ENCODE measurements at regions not wholly inside any gene's neighbourhood (a gene's known extent, or its start where the extent isn't known, plus 50 kb on each side); places are given as distances from the start of the nearest gene placed in this dataset.

GRCh38 chr10:123427165-123427786 is 238.9 kb upstream of the GPR26 start:
- 83 to 86% methylated on average over 13 of the region's 14 CpGs for WGBS, 2 experiments (ENCODE audit: insufficient coverage in 2 of 2)
- no peak overlapping the region for H3K27ac ChIP-seq (ENCODE audit: low read depth, low read length, severe bottlenecking)
- H3K4me3 ChIP-seq (ENCODE audit: extremely low read depth, insufficient read depth, low read length, poor library complexity, severe bottlenecking) = no peak overlapping the region
- no peaks in the 10 kb centered on the region for H3K4me1 ChIP-seq (ENCODE audit: control insufficient read depth, insufficient read depth, low read length, poor library complexity, severe bottlenecking)
- no peaks in the 10 kb centered on the region for H3K9me3 ChIP-seq (ENCODE audit: control insufficient read depth, low read length)
- no peaks in the 10 kb centered on the region for H3K36me3 ChIP-seq (ENCODE audit: control insufficient read depth, insufficient read depth, low read length)

- H3K27ac ChIP-seq (ENCODE audit: low read depth, low read length, severe bottlenecking) = no peak overlapping the region
- 88 to 97% methylated on average over 6 to 9 of the region's 11 CpGs for WGBS, 2 experiments (ENCODE audit: insufficient coverage in 2 of 2)
- H3K4me1 ChIP-seq (ENCODE audit: control insufficient read depth, insufficient read depth, low read length, poor library complexity, severe bottlenecking) = no peaks in the 10 kb centered on the region
- H3K36me3 ChIP-seq (ENCODE audit: control insufficient read depth, insufficient read depth, low read length) = no peaks in the 10 kb centered on the region
- no peak overlapping the region for H3K4me3 ChIP-seq (ENCODE audit: extremely low read depth, insufficient read depth, low read length, poor library complexity, severe bottlenecking)
- no peaks in the 10 kb centered on the region for H3K9me3 ChIP-seq (ENCODE audit: control insufficient read depth, low read length)
These were observed 237.8 kb upstream of the GPR26 start for GRCh38 chr10:123428391-123428790.

GRCh38 chr10:123429706-123430221 is 236.4 kb upstream of the GPR26 start:
- 72 to 84% methylated on average over 6 to 10 of the region's 14 CpGs for WGBS, 2 experiments (ENCODE audit: insufficient coverage in 2 of 2)
- Histone ChIP-seq H3K9me3 (ENCODE audit: control insufficient read depth, low read length) (no peaks in the 10 kb centered on the region), H3K4me3 (ENCODE audit: extremely low read depth, insufficient read depth, low read length, poor library complexity, severe bottlenecking) (no peak overlapping the region), H3K36me3 (ENCODE audit: control insufficient read depth, insufficient read depth, low read length) (no peaks in the 10 kb centered on the region), H3K4me1 (ENCODE audit: control insufficient read depth, insufficient read depth, low read length, poor library complexity, severe bottlenecking) (no peaks in the 10 kb centered on the region), H3K27ac (ENCODE audit: low read depth, low read length, severe bottlenecking) (no peak overlapping the region)

GRCh38 chr10:123433539-123433938 is 232.6 kb upstream of the GPR26 start:
- Histone ChIP-seq H3K4me1 (ENCODE audit: control insufficient read depth, insufficient read depth, low read length, poor library complexity, severe bottlenecking) (no peaks in the 10 kb centered on the region), H3K27ac (ENCODE audit: low read depth, low read length, severe bottlenecking) (no peak overlapping the region), H3K4me3 (ENCODE audit: extremely low read depth, insufficient read depth, low read length, poor library complexity, severe bottlenecking) (no peak overlapping the region), H3K36me3 (ENCODE audit: control insufficient read depth, insufficient read depth, low read length) (no peaks in the 10 kb centered on the region), H3K9me3 (ENCODE audit: control insufficient read depth, low read length) (no peaks in the 10 kb centered on the region)
- 96 to 100% methylated on average over 3 to 6 of the region's 6 CpGs for WGBS, 2 experiments (ENCODE audit: insufficient coverage in 2 of 2)

- no peaks in the 10 kb centered on the region for H3K9me3 ChIP-seq (ENCODE audit: control insufficient read depth, low read length)
- no peaks in the 10 kb centered on the region for H3K4me1 ChIP-seq (ENCODE audit: control insufficient read depth, insufficient read depth, low read length, poor library complexity, severe bottlenecking)
- H3K36me3 ChIP-seq (ENCODE audit: control insufficient read depth, insufficient read depth, low read length) = no peaks in the 10 kb centered on the region
- H3K27ac ChIP-seq (ENCODE audit: low read depth, low read length, severe bottlenecking) = no peak overlapping the region
- WGBS, 2 experiments (ENCODE audit: insufficient coverage in 2 of 2) = 93 to 95% methylated on average over 9 to 11 of the region's 15 CpGs
- no peak overlapping the region for H3K4me3 ChIP-seq (ENCODE audit: extremely low read depth, insufficient read depth, low read length, poor library complexity, severe bottlenecking)
These were observed 231.6 kb upstream of the GPR26 start for GRCh38 chr10:123434435-123435039.

- Histone ChIP-seq H3K27ac (ENCODE audit: low read depth, low read length, severe bottlenecking) (no peak overlapping the region), H3K9me3 (ENCODE audit: control insufficient read depth, low read length) (no peaks in the 10 kb centered on the region), H3K36me3 (ENCODE audit: control insufficient read depth, insufficient read depth, low read length) (no peaks in the 10 kb centered on the region), H3K4me1 (ENCODE audit: control insufficient read depth, insufficient read depth, low read length, poor library complexity, severe bottlenecking) (no peaks in the 10 kb centered on the region), H3K4me3 (ENCODE audit: extremely low read depth, insufficient read depth, low read length, poor library complexity, severe bottlenecking) (no peak overlapping the region)
- WGBS, 2 experiments (ENCODE audit: insufficient coverage in 2 of 2) = 75 to 88% methylated on average over 4 of the region's 4 CpGs
These were observed 223.3 kb upstream of the GPR26 start for GRCh38 chr10:123442901-123443300.

GRCh38 chr10:123443924-123444323 is 222.2 kb upstream of the GPR26 start:
- H3K4me1 ChIP-seq (ENCODE audit: control insufficient read depth, insufficient read depth, low read length, poor library complexity, severe bottlenecking) = no peaks in the 10 kb centered on the region
- no peak overlapping the region for H3K27ac ChIP-seq (ENCODE audit: low read depth, low read length, severe bottlenecking)
- H3K36me3 ChIP-seq (ENCODE audit: control insufficient read depth, insufficient read depth, low read length) = no peaks in the 10 kb centered on the region
- H3K9me3 ChIP-seq (ENCODE audit: control insufficient read depth, low read length) = no peaks in the 10 kb centered on the region
- H3K4me3 ChIP-seq (ENCODE audit: extremely low read depth, insufficient read depth, low read length, poor library complexity, severe bottlenecking) = no peak overlapping the region

GRCh38 chr10:123445261-123445775 is 220.8 kb upstream of the GPR26 start:
- H3K36me3 ChIP-seq (ENCODE audit: control insufficient read depth, insufficient read depth, low read length) = no peaks in the 10 kb centered on the region
- no peaks in the 10 kb centered on the region for H3K4me1 ChIP-seq (ENCODE audit: control insufficient read depth, insufficient read depth, low read length, poor library complexity, severe bottlenecking)
- no peak overlapping the region for H3K4me3 ChIP-seq (ENCODE audit: extremely low read depth, insufficient read depth, low read length, poor library complexity, severe bottlenecking)
- no peaks in the 10 kb centered on the region for H3K9me3 ChIP-seq (ENCODE audit: control insufficient read depth, low read length)
- WGBS, 2 experiments (ENCODE audit: insufficient coverage in 2 of 2) = 96 to 100% methylated on average over 2 to 5 of the region's 8 CpGs
- H3K27ac ChIP-seq (ENCODE audit: low read depth, low read length, severe bottlenecking) = no peak overlapping the region

GRCh38 chr10:123446449-123447156 is 219.6 kb upstream of the GPR26 start:
- Histone ChIP-seq H3K27ac (ENCODE audit: low read depth, low read length, severe bottlenecking) (no peak overlapping the region), H3K4me3 (ENCODE audit: extremely low read depth, insufficient read depth, low read length, poor library complexity, severe bottlenecking) (no peak overlapping the region), H3K4me1 (ENCODE audit: control insufficient read depth, insufficient read depth, low read length, poor library complexity, severe bottlenecking) (no peaks in the 10 kb centered on the region), H3K36me3 (ENCODE audit: control insufficient read depth, insufficient read depth, low read length) (no peaks in the 10 kb centered on the region), H3K9me3 (ENCODE audit: control insufficient read depth, low read length) (no peaks in the 10 kb centered on the region)
- 86 to 92% methylated on average over 8 of the region's 10 CpGs for WGBS, 2 experiments (ENCODE audit: insufficient coverage in 2 of 2)

GRCh38 chr10:123449234-123449962 is 216.8 kb upstream of the GPR26 start:
- Histone ChIP-seq H3K36me3 (ENCODE audit: control insufficient read depth, insufficient read depth, low read length) (no peaks in the 10 kb centered on the region), H3K9me3 (ENCODE audit: control insufficient read depth, low read length) (no peaks in the 10 kb centered on the region), H3K4me3 (ENCODE audit: extremely low read depth, insufficient read depth, low read length, poor library complexity, severe bottlenecking) (no peak overlapping the region), H3K4me1 (ENCODE audit: control insufficient read depth, insufficient read depth, low read length, poor library complexity, severe bottlenecking) (no peaks in the 10 kb centered on the region), H3K27ac (ENCODE audit: low read depth, low read length, severe bottlenecking) (no peak overlapping the region)
- 82 to 84% methylated on average over 3 to 6 of the region's 7 CpGs for WGBS, 2 experiments (ENCODE audit: insufficient coverage in 2 of 2)

All from mesodermal cell (in vitro differentiated cells).